Posterior cingulate gyrus (tissue), 11 donors: ENCODE measurements at regions not wholly inside any gene's neighbourhood (a gene's known extent, or its start where the extent isn't known, plus 50 kb on each side); places are given as distances from the start of the nearest gene placed in this dataset.

Experiments used
- DNase-seq, 10 donors: peaks; one replicate each; pipeline versions ENCODE4 v3.0.0 to v3.0.0-alpha.2; 2020 to 2021; ENCODE audit warnings: mixed read lengths in 3 of 10
- intact Hi-C: fragments of 100-400 bp; cut with DNase I; formaldehyde crosslinking; loops from one replicate; pipeline ENCODE4 v1.15.1; 2023

- intact Hi-C loops: no loop called here
Observed at GRCh38 chr11:130582176-130582575, 133.7 kb downstream of the ADAMTS15 start.

GRCh38 chr11:130582981-130583380 lies 134.5 kb downstream of the ADAMTS15 start:
- intact Hi-C loops: no loop called here
- no peak for DNase-seq

More at GRCh38 chr11:130582176-130582575, 133.7 kb downstream of the ADAMTS15 start:
- DNase-seq: no peak

GRCh38 chr11:130583801-130584211 lies 135.4 kb downstream of the ADAMTS15 start:
- intact Hi-C loops: no loop called here
- DNase-seq: peak in 5 of 10 donors; percentile 36 to 89 (median 62)

- no peak for DNase-seq
Observed at GRCh38 chr11:130585545-130585944, 137.1 kb downstream of the ADAMTS15 start.

GRCh38 chr11:130587658-130588057 lies 139.2 kb downstream of the ADAMTS15 start:
- DNase-seq: no peak
- intact Hi-C loops: no loop called here

More at GRCh38 chr11:130585545-130585944, 137.1 kb downstream of the ADAMTS15 start:
- intact Hi-C loops: no loop called here

GRCh38 chr11:130588471-130588870 lies 140.0 kb downstream of the ADAMTS15 start:
- intact Hi-C loops: no loop called here
- no peak for DNase-seq

GRCh38 chr11:130592056-130592455 lies 143.6 kb downstream of the ADAMTS15 start:
- intact Hi-C loops: no loop called here
- DNase-seq: no peak

GRCh38 chr11:130593064-130593463 lies 144.6 kb downstream of the ADAMTS15 start:
- no peak for DNase-seq
- intact Hi-C loops: no loop called here

- intact Hi-C loops: no loop called here
- peak in 2 of 10 donors; percentile 55 to 86 for DNase-seq
Observed at GRCh38 chr11:130598433-130598832, 150.0 kb downstream of the ADAMTS15 start.

GRCh38 chr11:130599073-130599654 lies 150.7 kb downstream of the ADAMTS15 start:
- intact Hi-C loops: no loop called here
- DNase-seq: peak in 2 of 10 donors; percentile 34 to 59

- intact Hi-C loops: no loop called here
- DNase-seq: no peak
Observed at GRCh38 chr11:130600139-130600538, 151.7 kb downstream of the ADAMTS15 start.

GRCh38 chr11:130600616-130601015 lies 152.2 kb downstream of the ADAMTS15 start:
- intact Hi-C loops: no loop called here
- DNase-seq: no peak

- peak in 2 of 10 donors; percentile 81 to 88 for DNase-seq
Observed at GRCh38 chr11:130601141-130601540, 152.7 kb downstream of the ADAMTS15 start.

GRCh38 chr11:130601764-130602460 lies 153.5 kb downstream of the ADAMTS15 start:
- peak in 2 of 10 donors; percentile 22 to 55 for DNase-seq

More at GRCh38 chr11:130601141-130601540, 152.7 kb downstream of the ADAMTS15 start:
- intact Hi-C loops: no loop called here

GRCh38 chr11:130602641-130603334 lies 154.3 kb downstream of the ADAMTS15 start:
- intact Hi-C loops: no loop called here
- no peak for DNase-seq

More at GRCh38 chr11:130601764-130602460, 153.5 kb downstream of the ADAMTS15 start:
- intact Hi-C loops: no loop called here

- no peak for DNase-seq
- intact Hi-C loops: no loop called here
Observed at GRCh38 chr11:130603335-130603906, 155.0 kb downstream of the ADAMTS15 start.

- intact Hi-C loops: no loop called here
- DNase-seq: no peak
Observed at GRCh38 chr11:130604606-130605005, 156.2 kb downstream of the ADAMTS15 start.

- no peak for DNase-seq
- intact Hi-C loops: no loop called here
Observed at GRCh38 chr11:130606178-130606577, 157.7 kb downstream of the ADAMTS15 start.

GRCh38 chr11:130606781-130607511 lies 158.5 kb downstream of the ADAMTS15 start:
- DNase-seq: no peak
- intact Hi-C loops: no loop called here

- intact Hi-C loops: no loop called here
- DNase-seq: peak in 1 of 10 donors; percentile 86
Observed at GRCh38 chr11:130608287-130608686, 159.8 kb downstream of the ADAMTS15 start.
